Epithelial cell of proximal tubule (primary cell): ENCODE measurements at regions not wholly inside any gene's neighbourhood (a gene's known extent, or its start where the extent isn't known, plus 50 kb on each side); places are given as distances from the start of the nearest gene placed in this dataset.

Experiments used
- DNase-seq: peaks from one replicate; pipeline ENCODE4 v3.0.0-alpha.2; 2011; ENCODE audit warnings: low read depth
- H3K4me3 ChIP-seq: 2 replicates; pipeline ENCODE4 v1.5.1; 2011; ENCODE audit warnings: low read depth, mild to moderate bottlenecking, low read length
- CTCF ChIP-seq: conservative IDR thresholded peaks from 2 replicates; pipeline ENCODE4 v1.5.1; 2012; ENCODE audit warnings: low read depth, mild to moderate bottlenecking, low read length

- H3K4me3 ChIP-seq: no peak overlapping the region
- no peak for DNase-seq
- TF ChIP-seq CTCF: no peak
Measured at GRCh38 chr9:89879701-89880100, 274.9 kb downstream of the GADD45G start.

GRCh38 chr9:89880161-89880560 lies 275.3 kb downstream of the GADD45G start:
- H3K4me3 ChIP-seq: no peak overlapping the region
- no peak for DNase-seq
- TF ChIP-seq CTCF: no peak

- H3K4me3 ChIP-seq: no peak overlapping the region
- DNase-seq: no peak
- no peak for TF ChIP-seq CTCF
Measured at GRCh38 chr9:89880721-89881120, 275.9 kb downstream of the GADD45G start.

- TF ChIP-seq CTCF: no peak
- DNase-seq: no peak
- no peak overlapping the region for H3K4me3 ChIP-seq
Measured at GRCh38 chr9:89881431-89881830, 276.6 kb downstream of the GADD45G start.

GRCh38 chr9:89882930-89883361 lies 278.1 kb downstream of the GADD45G start:
- H3K4me3 ChIP-seq: no peak overlapping the region
- TF ChIP-seq CTCF: no peak
- DNase-seq: no peak

GRCh38 chr9:89883401-89884341 lies 278.9 kb downstream of the GADD45G start:
- TF ChIP-seq CTCF: no peak
- H3K4me3 ChIP-seq: no peak overlapping the region
- DNase-seq: no peak

GRCh38 chr9:89884356-89885083 lies 279.7 kb downstream of the GADD45G start:
- no peak for DNase-seq
- TF ChIP-seq CTCF: no peak
- H3K4me3 ChIP-seq: no peak overlapping the region
